ENCODE measurements at regions not wholly inside any gene's neighbourhood (a gene's known extent, or its start where the extent isn't known, plus 50 kb on each side); places are given as distances from the start of the nearest gene placed in this dataset.

- no peak overlapping the region for H3K4me3 ChIP-seq
- no peaks in the 10 kb centered on the region for H3K9me3 ChIP-seq
- no peak for TF ChIP-seq CTCF (IDR thresholded peaks at IDR 0.05)
- TF ChIP-seq POLR2A (IDR thresholded peaks at IDR 0.05) = no peak
- no peak for ATAC-seq
- DNase-seq = no peak
- H3K27me3 ChIP-seq = no peaks in the 10 kb centered on the region
- no peaks in the 10 kb centered on the region for H3K36me3 ChIP-seq
- no peaks in the 10 kb centered on the region for H3K4me1 ChIP-seq
- intact Hi-C loops (cut with DNase I) = no loop called here
- H3K27ac ChIP-seq = no peak overlapping the region
- WGBS (ENCODE audit: insufficient coverage, low coverage, low lambda C conversion rate, missing lambda C conversion rate) = 48% methylated on average over 2 of the region's 2 CpGs
These were observed 313.5 kb downstream of the EPHA7 start for GRCh38 chr6:93105907-93106306.

DNA sequence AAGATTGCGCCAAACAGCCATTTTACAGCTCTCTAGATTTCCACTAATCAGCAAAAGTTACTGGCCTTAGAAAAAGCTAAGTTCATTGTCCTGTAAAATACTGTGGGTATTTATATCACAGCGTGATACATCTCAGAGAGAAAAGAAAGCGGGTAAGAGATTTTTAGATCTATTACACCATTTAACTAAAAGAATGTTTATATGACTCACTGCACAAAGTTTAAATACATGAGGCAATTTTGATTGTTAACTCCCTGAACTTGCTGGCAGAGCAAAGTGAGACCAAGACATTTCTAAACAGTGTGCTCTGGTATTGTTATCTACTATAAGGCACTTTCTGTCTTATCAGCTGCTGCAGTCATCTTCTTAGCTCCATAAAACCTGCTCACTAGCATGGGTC is 314.3 kb downstream of the EPHA7 start:
- WGBS (ENCODE audit: insufficient coverage, low coverage, low lambda C conversion rate, missing lambda C conversion rate) = 39% methylated on average over 3 of the region's 3 CpGs
- H3K4me3 ChIP-seq = no peak overlapping the region
- TF ChIP-seq POLR2A (IDR thresholded peaks at IDR 0.05) (no peak), CTCF (IDR thresholded peaks at IDR 0.05) (no peak)
- no peaks in the 10 kb centered on the region for H3K4me1 ChIP-seq
- no peaks in the 10 kb centered on the region for H3K9me3 ChIP-seq
- no peaks in the 10 kb centered on the region for H3K36me3 ChIP-seq
- DNase-seq (no peak), ATAC-seq (no peak)
- no peak overlapping the region for H3K27ac ChIP-seq
- H3K27me3 ChIP-seq = no peaks in the 10 kb centered on the region
- intact Hi-C loops (cut with DNase I) = no loop called here

DNA sequence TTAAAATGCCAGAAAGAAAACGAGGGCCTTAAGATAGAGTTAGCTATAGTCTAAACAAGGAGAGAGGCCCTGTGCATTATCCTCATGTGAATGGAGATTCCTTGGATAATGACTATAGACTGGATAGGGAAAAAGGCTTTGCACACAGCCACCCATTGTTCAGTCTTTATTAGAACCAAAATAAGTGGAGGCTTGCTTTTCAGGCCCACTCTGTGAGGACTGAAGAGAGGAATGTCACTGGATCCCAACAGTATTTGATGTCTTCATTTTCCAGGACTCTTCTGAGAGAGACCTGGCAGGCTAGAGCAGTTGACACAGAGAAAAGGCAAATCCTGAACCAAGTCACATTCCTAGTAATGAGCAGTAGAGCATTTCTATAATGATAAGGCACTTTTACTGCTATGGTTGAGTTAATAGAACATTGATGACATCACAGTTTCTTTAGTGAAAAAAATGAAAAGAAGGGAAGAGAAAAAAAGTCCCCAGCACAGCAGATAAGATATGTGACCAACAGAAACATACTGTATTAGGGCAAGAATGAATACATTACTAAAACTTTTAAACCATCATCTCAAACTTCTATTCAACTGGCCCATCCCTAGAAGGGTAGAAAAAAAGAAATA is 315.1 kb downstream of the EPHA7 start:
- ATAC-seq (no peak), DNase-seq (no peak)
- 25% methylated on average over 1 of the region's 1 CpG for WGBS (ENCODE audit: insufficient coverage, low coverage, low lambda C conversion rate, missing lambda C conversion rate)
- no peak overlapping the region for H3K4me3 ChIP-seq
- TF ChIP-seq CTCF (IDR thresholded peaks at IDR 0.05) = no peak
- TF ChIP-seq POLR2A (IDR thresholded peaks at IDR 0.05) = no peak
- no peaks in the 10 kb centered on the region for H3K27me3 ChIP-seq
- no peak overlapping the region for H3K27ac ChIP-seq
- H3K36me3 ChIP-seq = no peaks in the 10 kb centered on the region
- no peaks in the 10 kb centered on the region for H3K4me1 ChIP-seq
- intact Hi-C loops (cut with DNase I) = no loop called here
- H3K9me3 ChIP-seq = no peaks in the 10 kb centered on the region

DNA sequence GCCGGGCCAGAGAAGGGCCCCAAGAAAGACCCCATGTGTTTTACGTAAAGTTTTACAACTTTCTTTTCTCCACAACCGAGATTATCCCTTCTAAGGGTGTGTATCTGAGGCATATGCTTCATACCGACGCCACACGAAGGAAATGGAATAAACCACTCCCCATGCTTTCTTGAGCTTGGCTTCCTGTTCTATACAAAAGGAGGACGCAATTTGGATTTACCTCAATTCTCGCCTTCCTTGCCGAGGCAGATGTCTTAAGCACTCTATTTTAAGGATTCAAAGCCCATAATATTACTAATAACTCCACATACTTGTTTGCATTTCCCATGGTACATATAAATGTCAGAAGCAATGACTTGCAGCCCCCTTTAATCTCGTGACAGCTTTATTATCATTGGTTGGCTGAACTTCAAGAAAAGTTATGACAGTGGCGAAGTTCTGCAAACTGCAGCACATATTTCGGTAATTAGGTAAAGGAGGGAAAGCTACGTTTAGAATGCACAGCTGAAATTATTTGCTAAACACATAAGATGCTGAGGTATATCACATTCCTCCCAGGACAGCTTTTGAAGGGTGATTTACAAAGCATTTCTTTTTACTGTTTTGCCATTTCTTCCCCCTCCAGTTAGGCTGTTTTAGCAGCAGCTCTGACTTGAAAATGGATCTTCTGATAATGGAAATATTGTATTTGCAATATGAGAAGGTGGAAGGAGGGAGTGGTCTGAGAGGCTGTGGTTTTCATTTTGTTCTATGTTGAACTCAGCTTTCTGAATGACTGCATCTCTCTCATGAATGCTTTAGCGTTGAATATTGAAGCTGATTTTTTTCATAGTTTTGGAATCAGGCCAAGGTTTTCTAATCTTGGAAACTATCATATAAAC is 330.5 kb downstream of the EPHA7 start:
- intact Hi-C loops (cut with DNase I) = no loop called here
- no peak overlapping the region for H3K4me3 ChIP-seq
- no peaks in the 10 kb centered on the region for H3K9me3 ChIP-seq
- TF ChIP-seq POLR2A (IDR thresholded peaks at IDR 0.05) (no peak), CTCF (IDR thresholded peaks at IDR 0.05) (no peak)
- H3K4me1 ChIP-seq = no peaks in the 10 kb centered on the region
- H3K27me3 ChIP-seq = no peaks in the 10 kb centered on the region
- H3K36me3 ChIP-seq = no peaks in the 10 kb centered on the region
- WGBS (ENCODE audit: insufficient coverage, low coverage, low lambda C conversion rate, missing lambda C conversion rate) = 16% methylated on average over 14 of the region's 14 CpGs
- ATAC-seq (no peak), DNase-seq (no peak)
- H3K27ac ChIP-seq = no peak overlapping the region
